ENCODE measurements at regions not wholly inside any gene's neighbourhood (a gene's known extent, or its start where the extent isn't known, plus 50 kb on each side); places are given as distances from the start of the nearest gene placed in this dataset.

GRCh38 chr1:56433056-56433577 lies 146.2 kb downstream of the PLPP3 start:
- Histone ChIP-seq H3K4me1 (ENCODE audit: control insufficient read depth in 1 of 2, insufficient read depth in 2 of 2, low read length in 2 of 2) (no peaks in the 10 kb centered on the region), H3K27ac (ENCODE audit: low read depth, low read length) (no peak overlapping the region), H3K36me3 (ENCODE audit: control insufficient read depth in 1 of 2, insufficient read depth in 2 of 2, low read length in 2 of 2) (no peaks in the 10 kb centered on the region), H3K9me3 (ENCODE audit: control insufficient read depth in 1 of 2, low read length in 2 of 2) (no peaks in the 10 kb centered on the region), H3K4me3 (ENCODE audit: low read depth in 1 of 2, low read length in 2 of 2) (no peak overlapping the region), H3K27me3 (ENCODE audit: control insufficient read depth in 1 of 2, insufficient read depth in 2 of 2, low read length in 2 of 2) (no peaks in the 10 kb centered on the region), H3K9ac (ENCODE audit: low read depth in 1 of 2, low read length in 2 of 2) (no peak overlapping the region)

DNA sequence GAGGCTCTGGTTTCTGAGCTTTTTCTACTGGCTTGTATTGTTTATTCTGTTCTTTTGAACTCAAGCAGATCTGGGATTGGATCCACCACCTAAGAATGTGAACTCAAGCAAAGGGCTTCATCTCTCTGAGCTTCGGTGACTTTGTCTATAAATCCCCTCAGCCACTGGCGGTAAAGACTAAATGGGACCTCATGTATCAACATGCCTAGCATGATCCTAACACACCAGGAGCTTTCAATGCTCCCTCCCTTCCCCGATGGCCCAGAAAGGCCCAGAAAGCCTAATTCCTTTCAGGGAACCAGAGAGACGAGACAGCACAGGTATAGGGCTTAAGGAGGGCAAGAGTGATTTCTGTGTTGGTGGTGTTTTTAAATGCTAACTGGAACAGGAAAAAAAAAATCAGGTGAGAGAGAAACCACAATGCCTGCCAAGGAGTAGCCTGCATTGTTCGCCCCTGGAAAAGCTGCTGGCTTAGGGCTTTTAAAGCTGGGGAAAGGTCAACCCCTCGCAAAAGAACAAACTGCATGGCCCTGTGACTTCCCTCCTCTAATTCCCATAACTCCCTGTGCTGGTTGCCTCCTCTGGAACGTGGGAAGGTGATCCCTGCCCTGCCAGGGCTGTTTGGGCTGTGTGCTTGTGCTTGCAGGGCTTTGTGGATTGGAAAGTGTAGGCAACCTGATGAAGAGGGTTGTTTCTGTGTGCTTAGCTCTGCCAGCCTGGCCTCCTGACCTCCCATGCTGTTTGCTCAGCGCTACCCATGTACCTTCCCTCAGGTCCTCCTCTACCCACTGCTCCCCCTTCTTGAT lies 147.0 kb downstream of the PLPP3 start:
- no peaks in the 10 kb centered on the region for H3K9me3 ChIP-seq (ENCODE audit: control insufficient read depth in 1 of 2, low read length in 2 of 2)
- H3K27ac ChIP-seq (ENCODE audit: low read depth, low read length): no peak overlapping the region
- no peaks in the 10 kb centered on the region for H3K4me1 ChIP-seq (ENCODE audit: control insufficient read depth in 1 of 2, insufficient read depth in 2 of 2, low read length in 2 of 2)
- H3K4me3 ChIP-seq (ENCODE audit: low read depth in 1 of 2, low read length in 2 of 2): no peak overlapping the region
- no peaks in the 10 kb centered on the region for H3K27me3 ChIP-seq (ENCODE audit: control insufficient read depth in 1 of 2, insufficient read depth in 2 of 2, low read length in 2 of 2)
- H3K36me3 ChIP-seq (ENCODE audit: control insufficient read depth in 1 of 2, insufficient read depth in 2 of 2, low read length in 2 of 2): no peaks in the 10 kb centered on the region
- no peak overlapping the region for H3K9ac ChIP-seq (ENCODE audit: low read depth in 1 of 2, low read length in 2 of 2)

- no peaks in the 10 kb centered on the region for H3K36me3 ChIP-seq (ENCODE audit: control insufficient read depth in 1 of 2, insufficient read depth in 2 of 2, low read length in 2 of 2)
- H3K27me3 ChIP-seq (ENCODE audit: control insufficient read depth in 1 of 2, insufficient read depth in 2 of 2, low read length in 2 of 2): no peaks in the 10 kb centered on the region
- no peak overlapping the region for H3K27ac ChIP-seq (ENCODE audit: low read depth, low read length)
- H3K9ac ChIP-seq (ENCODE audit: low read depth in 1 of 2, low read length in 2 of 2): no peak overlapping the region
- H3K4me1 ChIP-seq (ENCODE audit: control insufficient read depth in 1 of 2, insufficient read depth in 2 of 2, low read length in 2 of 2): no peaks in the 10 kb centered on the region
- H3K9me3 ChIP-seq (ENCODE audit: control insufficient read depth in 1 of 2, low read length in 2 of 2): no peaks in the 10 kb centered on the region
- H3K4me3 ChIP-seq (ENCODE audit: low read depth in 1 of 2, low read length in 2 of 2): no peak overlapping the region
Observed at GRCh38 chr1:56430141-56430839, 149.1 kb downstream of the PLPP3 start.

- Histone ChIP-seq H3K4me3 (ENCODE audit: low read depth in 1 of 2, low read length in 2 of 2) (no peak overlapping the region), H3K9ac (ENCODE audit: low read depth in 1 of 2, low read length in 2 of 2) (no peak overlapping the region), H3K36me3 (ENCODE audit: control insufficient read depth in 1 of 2, insufficient read depth in 2 of 2, low read length in 2 of 2) (no peaks in the 10 kb centered on the region)
Observed at GRCh38 chr1:56429288-56429687, 150.1 kb downstream of the PLPP3 start.

GRCh38 chr1:56426587-56427381 lies 152.6 kb downstream of the PLPP3 start:
- H3K9ac ChIP-seq (ENCODE audit: low read depth in 1 of 2, low read length in 2 of 2): no peak overlapping the region
- no peak overlapping the region for H3K27ac ChIP-seq (ENCODE audit: low read depth, low read length)
- H3K36me3 ChIP-seq (ENCODE audit: control insufficient read depth in 1 of 2, insufficient read depth in 2 of 2, low read length in 2 of 2): no peaks in the 10 kb centered on the region
- no peaks in the 10 kb centered on the region for H3K27me3 ChIP-seq (ENCODE audit: control insufficient read depth in 1 of 2, insufficient read depth in 2 of 2, low read length in 2 of 2)
- no peaks in the 10 kb centered on the region for H3K4me1 ChIP-seq (ENCODE audit: control insufficient read depth in 1 of 2, insufficient read depth in 2 of 2, low read length in 2 of 2)
- H3K9me3 ChIP-seq (ENCODE audit: control insufficient read depth in 1 of 2, low read length in 2 of 2): no peaks in the 10 kb centered on the region
- H3K4me3 ChIP-seq (ENCODE audit: low read depth in 1 of 2, low read length in 2 of 2): no peak overlapping the region

More at GRCh38 chr1:56429288-56429687, 150.1 kb downstream of the PLPP3 start:
- Histone ChIP-seq H3K27ac (ENCODE audit: low read depth, low read length) (no peak overlapping the region), H3K9me3 (ENCODE audit: control insufficient read depth in 1 of 2, low read length in 2 of 2) (no peaks in the 10 kb centered on the region), H3K4me1 (ENCODE audit: control insufficient read depth in 1 of 2, insufficient read depth in 2 of 2, low read length in 2 of 2) (no peaks in the 10 kb centered on the region), H3K27me3 (ENCODE audit: control insufficient read depth in 1 of 2, insufficient read depth in 2 of 2, low read length in 2 of 2) (no peaks in the 10 kb centered on the region)

DNA sequence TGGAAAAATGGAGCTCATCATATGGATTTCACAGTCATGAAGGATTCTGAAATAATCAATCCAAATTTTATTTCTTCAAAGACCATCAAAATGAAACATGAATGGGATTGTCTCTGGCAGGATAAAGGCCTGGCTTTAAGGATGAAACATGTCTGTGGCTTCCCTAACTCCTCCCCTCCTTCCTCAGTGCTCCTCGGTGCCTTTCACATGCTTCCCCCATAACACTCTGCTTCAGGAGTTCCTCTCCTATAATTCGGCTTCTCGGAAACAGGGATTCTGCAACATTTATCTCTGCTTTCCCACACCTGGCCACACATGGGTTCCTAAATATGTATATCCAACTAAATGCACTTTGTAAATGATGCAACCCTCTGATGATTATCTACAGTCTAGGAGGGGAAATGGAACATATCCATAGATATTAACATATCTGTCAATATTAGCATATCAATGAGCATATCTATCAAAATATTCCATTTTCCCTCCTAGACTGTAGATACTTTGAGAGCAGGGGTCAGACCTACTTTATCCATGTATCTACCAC lies 153.8 kb downstream of the PLPP3 start:
- Histone ChIP-seq H3K27ac (ENCODE audit: low read depth, low read length) (no peak overlapping the region), H3K4me3 (ENCODE audit: low read depth in 1 of 2, low read length in 2 of 2) (no peak overlapping the region), H3K36me3 (ENCODE audit: control insufficient read depth in 1 of 2, insufficient read depth in 2 of 2, low read length in 2 of 2) (no peaks in the 10 kb centered on the region), H3K9ac (ENCODE audit: low read depth in 1 of 2, low read length in 2 of 2) (no peak overlapping the region), H3K9me3 (ENCODE audit: control insufficient read depth in 1 of 2, low read length in 2 of 2) (no peaks in the 10 kb centered on the region), H3K4me1 (ENCODE audit: control insufficient read depth in 1 of 2, insufficient read depth in 2 of 2, low read length in 2 of 2) (no peaks in the 10 kb centered on the region), H3K27me3 (ENCODE audit: control insufficient read depth in 1 of 2, insufficient read depth in 2 of 2, low read length in 2 of 2) (no peaks in the 10 kb centered on the region)

DNA sequence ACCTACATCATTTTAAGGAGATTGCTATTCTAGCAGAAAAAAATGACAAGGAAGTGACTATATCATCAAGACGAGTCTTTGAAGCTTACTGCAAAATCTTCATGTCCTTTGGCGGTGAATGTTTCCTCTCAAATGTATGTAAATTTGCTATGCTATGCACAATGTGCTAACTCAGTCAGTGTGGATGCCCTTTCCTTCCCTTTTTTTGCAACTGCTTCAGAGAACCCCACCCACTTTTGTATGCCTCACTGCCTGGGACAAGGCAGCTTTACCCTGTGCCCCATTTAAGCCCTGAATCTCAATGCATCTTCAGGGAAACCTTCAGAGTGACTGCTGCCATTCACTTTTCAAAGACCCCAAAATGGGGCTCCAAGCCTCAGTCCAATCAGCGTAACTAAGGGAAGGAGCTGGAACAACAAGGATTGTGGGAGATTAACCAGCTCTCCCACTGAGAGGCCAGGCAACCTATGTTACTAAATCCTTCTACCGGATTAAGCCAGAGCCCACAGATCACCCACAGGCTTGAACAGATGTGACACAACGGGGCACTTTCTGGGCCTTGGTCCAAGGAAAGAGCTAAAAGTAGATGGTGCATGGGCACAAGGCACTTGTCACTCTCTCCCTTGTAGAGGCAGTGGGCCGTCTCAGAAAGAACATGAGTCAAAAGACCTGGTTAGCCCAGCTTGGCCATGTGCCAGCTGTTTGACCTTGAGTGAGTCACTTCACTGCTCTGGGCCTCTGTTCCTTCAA lies 154.4 kb downstream of the PLPP3 start:
- no peaks in the 10 kb centered on the region for H3K36me3 ChIP-seq (ENCODE audit: control insufficient read depth in 1 of 2, insufficient read depth in 2 of 2, low read length in 2 of 2)
- no peak overlapping the region for H3K27ac ChIP-seq (ENCODE audit: low read depth, low read length)
- no peaks in the 10 kb centered on the region for H3K4me1 ChIP-seq (ENCODE audit: control insufficient read depth in 1 of 2, insufficient read depth in 2 of 2, low read length in 2 of 2)
- no peak overlapping the region for H3K9ac ChIP-seq (ENCODE audit: low read depth in 1 of 2, low read length in 2 of 2)
- no peaks in the 10 kb centered on the region for H3K27me3 ChIP-seq (ENCODE audit: control insufficient read depth in 1 of 2, insufficient read depth in 2 of 2, low read length in 2 of 2)
- H3K9me3 ChIP-seq (ENCODE audit: control insufficient read depth in 1 of 2, low read length in 2 of 2): no peaks in the 10 kb centered on the region
- H3K4me3 ChIP-seq (ENCODE audit: low read depth in 1 of 2, low read length in 2 of 2): no peak overlapping the region

DNA sequence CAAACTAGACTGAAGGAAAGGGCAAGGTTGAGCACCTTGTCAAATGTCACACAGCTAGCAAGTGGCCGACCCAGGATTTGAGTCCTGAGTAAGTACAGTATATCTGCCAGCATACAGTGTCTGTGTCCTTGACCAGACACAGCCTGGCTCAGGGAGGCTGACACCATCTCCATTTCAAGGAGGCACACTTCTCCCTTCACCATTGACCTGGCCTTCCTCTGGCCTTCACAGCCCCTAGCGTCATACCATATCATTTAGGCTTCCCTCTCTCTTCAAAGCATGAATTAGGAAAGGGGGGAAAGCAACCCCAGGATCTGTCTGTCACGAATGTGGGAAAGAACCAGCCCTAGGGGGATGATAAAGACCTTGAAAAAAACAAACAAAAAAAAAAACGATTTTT lies 155.6 kb downstream of the PLPP3 start:
- Histone ChIP-seq H3K27me3 (ENCODE audit: control insufficient read depth in 1 of 2, insufficient read depth in 2 of 2, low read length in 2 of 2) (no peaks in the 10 kb centered on the region), H3K4me3 (ENCODE audit: low read depth in 1 of 2, low read length in 2 of 2) (no peak overlapping the region), H3K4me1 (ENCODE audit: control insufficient read depth in 1 of 2, insufficient read depth in 2 of 2, low read length in 2 of 2) (no peaks in the 10 kb centered on the region), H3K9ac (ENCODE audit: low read depth in 1 of 2, low read length in 2 of 2) (no peak overlapping the region), H3K27ac (ENCODE audit: low read depth, low read length) (no peak overlapping the region), H3K36me3 (ENCODE audit: control insufficient read depth in 1 of 2, insufficient read depth in 2 of 2, low read length in 2 of 2) (no peaks in the 10 kb centered on the region), H3K9me3 (ENCODE audit: control insufficient read depth in 1 of 2, low read length in 2 of 2) (no peaks in the 10 kb centered on the region)

DNA sequence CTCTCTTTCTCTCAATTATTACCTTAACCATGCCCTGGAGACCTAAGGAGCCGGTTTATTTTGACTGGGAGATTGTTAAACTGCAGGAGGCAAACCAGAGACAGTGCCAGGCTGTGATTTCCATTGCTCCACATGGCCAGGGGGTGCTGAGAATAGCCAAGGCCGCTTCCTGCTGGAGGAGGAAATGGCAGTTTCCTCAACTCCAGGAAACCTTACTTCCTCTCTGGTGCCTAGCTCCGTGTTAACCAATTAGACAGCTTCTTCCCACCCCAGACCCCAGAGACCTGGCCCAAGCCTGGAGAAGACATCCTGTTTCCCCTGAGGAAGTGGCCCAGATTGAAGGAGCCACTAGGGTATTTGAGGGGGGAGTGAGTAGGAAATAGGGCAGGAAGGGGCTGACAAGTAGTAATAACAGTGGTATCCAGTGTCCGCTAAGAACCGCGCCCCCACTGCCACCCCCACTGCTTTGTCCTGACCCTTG lies 161.2 kb downstream of the PLPP3 start:
- Histone ChIP-seq H3K9ac (ENCODE audit: low read depth in 1 of 2, low read length in 2 of 2) (no peak overlapping the region), H3K27ac (ENCODE audit: low read depth, low read length) (no peak overlapping the region), H3K36me3 (ENCODE audit: control insufficient read depth in 1 of 2, insufficient read depth in 2 of 2, low read length in 2 of 2) (no peaks in the 10 kb centered on the region), H3K9me3 (ENCODE audit: control insufficient read depth in 1 of 2, low read length in 2 of 2) (no peaks in the 10 kb centered on the region), H3K4me1 (ENCODE audit: control insufficient read depth in 1 of 2, insufficient read depth in 2 of 2, low read length in 2 of 2) (peaks cover 0 to 3% of the 10 kb centered on the region in 2 donors), H3K27me3 (ENCODE audit: control insufficient read depth in 1 of 2, insufficient read depth in 2 of 2, low read length in 2 of 2) (no peaks in the 10 kb centered on the region), H3K4me3 (ENCODE audit: low read depth in 1 of 2, low read length in 2 of 2) (no peak overlapping the region)
